ENCODE measurements at regions not wholly inside any gene's neighbourhood (a gene's known extent, or its start where the extent isn't known, plus 50 kb on each side); places are given as distances from the start of the nearest gene placed in this dataset.

GRCh38 chr6:78383968-78384367 is 483.4 kb upstream of the IRAK1BP1 start:
- TF ChIP-seq CTCF (IDR thresholded peaks at IDR 0.05), result no peak
- TF ChIP-seq POLR2A (IDR thresholded peaks at IDR 0.05), result no peak
